ENCODE measurements at regions not wholly inside any gene's neighbourhood (a gene's known extent, or its start where the extent isn't known, plus 50 kb on each side); places are given as distances from the start of the nearest gene placed in this dataset.
"Not testable (repeated sequence)": the region's sequence is repeated elsewhere in the genome, so short reads cannot be mapped to it uniquely, and the experiment has no call there.

- H3K27me3 ChIP-seq: no peaks in the 10 kb centered on the region
- no peaks in the 10 kb centered on the region for H3K4me1 ChIP-seq
- no peak overlapping the region for H3K27ac ChIP-seq
- intact Hi-C loops (cut with DNase I): no loop called here
- TF ChIP-seq, protein P1, sequence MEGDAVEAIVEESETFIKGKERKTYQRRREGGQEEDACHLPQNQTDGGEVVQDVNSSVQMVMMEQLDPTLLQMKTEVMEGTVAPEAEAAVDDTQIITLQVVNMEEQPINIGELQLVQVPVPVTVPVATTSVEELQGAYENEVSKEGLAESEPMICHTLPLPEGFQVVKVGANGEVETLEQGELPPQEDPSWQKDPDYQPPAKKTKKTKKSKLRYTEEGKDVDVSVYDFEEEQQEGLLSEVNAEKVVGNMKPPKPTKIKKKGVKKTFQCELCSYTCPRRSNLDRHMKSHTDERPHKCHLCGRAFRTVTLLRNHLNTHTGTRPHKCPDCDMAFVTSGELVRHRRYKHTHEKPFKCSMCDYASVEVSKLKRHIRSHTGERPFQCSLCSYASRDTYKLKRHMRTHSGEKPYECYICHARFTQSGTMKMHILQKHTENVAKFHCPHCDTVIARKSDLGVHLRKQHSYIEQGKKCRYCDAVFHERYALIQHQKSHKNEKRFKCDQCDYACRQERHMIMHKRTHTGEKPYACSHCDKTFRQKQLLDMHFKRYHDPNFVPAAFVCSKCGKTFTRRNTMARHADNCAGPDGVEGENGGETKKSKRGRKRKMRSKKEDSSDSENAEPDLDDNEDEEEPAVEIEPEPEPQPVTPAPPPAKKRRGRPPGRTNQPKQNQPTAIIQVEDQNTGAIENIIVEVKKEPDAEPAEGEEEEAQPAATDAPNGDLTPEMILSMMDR (IDR thresholded peaks at IDR 0.05): no peak
- 58 to 67% methylated on average over 2 of the region's 2 CpGs for WGBS, 2 donors
- H3K36me3 ChIP-seq: no peaks in the 10 kb centered on the region
- no peak overlapping the region for H3K4me3 ChIP-seq
- ATAC-seq: no peak
- no peak for DNase-seq
- H3K9me3 ChIP-seq: no peaks in the 10 kb centered on the region
These were observed 163.3 kb downstream of the SPANXN1 start for GRCh38 chrX:145410622-145411021.

DNA sequence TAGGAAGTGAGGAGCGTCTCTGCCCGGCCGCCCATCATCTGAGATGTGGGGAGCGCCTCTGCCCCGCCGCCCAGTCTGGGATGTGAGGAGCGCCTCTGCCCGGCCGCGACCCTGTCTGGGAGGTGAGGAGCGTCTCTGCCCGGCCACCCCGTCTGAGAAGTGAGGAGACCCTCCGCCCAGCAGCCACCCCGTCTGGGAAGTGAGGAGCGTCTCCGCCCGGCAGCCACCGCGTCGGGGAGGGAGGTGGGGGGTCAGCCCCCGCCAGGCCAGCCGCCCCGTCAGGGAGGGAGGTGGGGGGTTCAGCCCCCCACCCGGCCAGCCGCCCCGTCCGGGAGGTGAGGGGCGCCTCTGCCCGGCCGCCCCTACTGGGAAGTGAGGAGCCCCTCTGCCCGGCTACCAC lies 188.9 kb downstream of the SPANXN1 start:
- H3K9me3 ChIP-seq; H3K4me1 ChIP-seq; ATAC-seq; H3K27ac ChIP-seq; DNase-seq; intact Hi-C loops (cut with DNase I); H3K36me3 ChIP-seq; H3K27me3 ChIP-seq; H3K4me3 ChIP-seq: not testable (repeated sequence)
- WGBS, 2 donors: 97 to 100% methylated on average over 7 to 32 of the region's 32 CpGs

- 81 to 89% methylated on average over 3 of the region's 3 CpGs for WGBS, 2 donors
- no peak for DNase-seq
- intact Hi-C loops (cut with DNase I): no loop called here
These were observed 217.3 kb downstream of the SPANXN1 start for GRCh38 chrX:145464650-145465049.

GRCh38 chrX:145475725-145476124 lies 228.4 kb downstream of the SPANXN1 start:
- Histone ChIP-seq H3K4me3 (no peak overlapping the region), H3K4me1 (no peaks in the 10 kb centered on the region)
- no peak for DNase-seq

More at GRCh38 chrX:145464650-145465049, 217.3 kb downstream of the SPANXN1 start:
- no peaks in the 10 kb centered on the region for H3K36me3 ChIP-seq
- H3K27ac ChIP-seq: no peak overlapping the region
- TF ChIP-seq, protein P1 (IDR thresholded peaks at IDR 0.05): no peak
- H3K9me3 ChIP-seq: peaks cover 0 to 9% (median 0%) of the 10 kb centered on the region in 11 donors
- no peaks in the 10 kb centered on the region for H3K27me3 ChIP-seq
- no peaks in the 10 kb centered on the region for H3K4me1 ChIP-seq
- no peak overlapping the region for H3K4me3 ChIP-seq
- ATAC-seq: no peak

DNA sequence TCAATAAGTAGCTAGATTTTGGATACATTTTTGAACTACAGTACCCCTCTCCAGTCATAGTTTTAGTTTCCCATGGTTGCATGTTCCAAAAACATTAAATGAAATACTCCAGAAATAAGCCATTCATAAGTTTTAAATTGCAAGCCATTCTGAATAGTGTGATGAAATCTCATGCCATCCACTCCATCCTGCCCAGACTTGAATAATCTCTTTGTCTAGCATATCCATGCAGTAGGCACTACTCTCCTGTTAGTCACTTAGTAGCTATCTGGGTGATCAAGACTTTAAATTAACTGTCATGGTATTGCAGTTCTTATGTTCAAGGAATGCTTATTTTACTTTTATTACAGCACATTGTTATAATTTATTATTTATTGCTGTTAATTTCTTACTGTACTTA lies 237.4 kb downstream of the SPANXN1 start:
- TF ChIP-seq, protein P1 (IDR thresholded peaks at IDR 0.05): no peak
- intact Hi-C loops (cut with DNase I): no loop called here
- H3K27me3 ChIP-seq: no peaks in the 10 kb centered on the region
- H3K27ac ChIP-seq: no peak overlapping the region
- no peaks in the 10 kb centered on the region for H3K36me3 ChIP-seq
- H3K9me3 ChIP-seq: peaks cover 0 to 6% (median 0%) of the 10 kb centered on the region in 11 donors
- no peak overlapping the region for H3K4me3 ChIP-seq
- ATAC-seq: no peak
- DNase-seq: no peak
- H3K4me1 ChIP-seq: no peaks in the 10 kb centered on the region

More at GRCh38 chrX:145475725-145476124, 228.4 kb downstream of the SPANXN1 start:
- no peak for ATAC-seq
- no peak overlapping the region for H3K27ac ChIP-seq
- intact Hi-C loops (cut with DNase I): no loop called here
- H3K36me3 ChIP-seq: no peaks in the 10 kb centered on the region
- no peaks in the 10 kb centered on the region for H3K27me3 ChIP-seq
- TF ChIP-seq, protein P1 (IDR thresholded peaks at IDR 0.05): no peak
- H3K9me3 ChIP-seq: peaks cover 0 to 6% (median 0%) of the 10 kb centered on the region in 11 donors
- WGBS, 2 donors: 72 to 77% methylated on average over 7 of the region's 7 CpGs

All from heart right ventricle (tissue), 16 donors.